ENCODE measurements at regions not wholly inside any gene's neighbourhood (a gene's known extent, or its start where the extent isn't known, plus 50 kb on each side); places are given as distances from the start of the nearest gene placed in this dataset.

GRCh38 chr7:131753620-131754222 is 197.3 kb upstream of the PODXL start:
- Histone ChIP-seq H3K4me3 (ENCODE audit: control insufficient read depth in 2 of 3, extremely low read depth in 1 of 3, insufficient read depth in 2 of 3, low read depth in 1 of 3, low read length in 3 of 3) (no peak overlapping the region), H4K20me1 (ENCODE audit: control insufficient read depth, extremely low read depth, insufficient read depth, low read length) (no peaks in the 10 kb centered on the region), H3K79me2 (ENCODE audit: control insufficient read depth, insufficient read depth, low read length) (no peaks in the 10 kb centered on the region), H3K9ac (ENCODE audit: control insufficient read depth, extremely low read depth, insufficient read depth, low read length) (no peak overlapping the region), H3K9me1 (ENCODE audit: control insufficient read depth, extremely low read depth, insufficient read depth, low read length) (no peaks in the 10 kb centered on the region), H3K36me3 (ENCODE audit: control insufficient read depth in 2 of 2, extremely low read depth in 1 of 2, insufficient read depth in 2 of 2, low read length in 2 of 2) (no peaks in the 10 kb centered on the region), H3K4me2 (ENCODE audit: control insufficient read depth, extremely low read depth, insufficient read depth, low read depth, low read length) (no peak overlapping the region), H3K27me3 (ENCODE audit: control insufficient read depth, extremely low read depth, insufficient read depth, low read length) (no peaks in the 10 kb centered on the region), H2AFZ (ENCODE audit: control insufficient read depth, low read length) (no peak overlapping the region), H3K4me1 (ENCODE audit: control insufficient read depth, extremely low read depth, insufficient read depth, low read length) (no peaks in the 10 kb centered on the region), H3K27ac (ENCODE audit: control insufficient read depth, insufficient read depth, low read length) (no peak overlapping the region), H3K9me3 (ENCODE audit: control insufficient read depth, low read depth, low read length) (no peaks in the 10 kb centered on the region)
- TF ChIP-seq, protein P1, sequence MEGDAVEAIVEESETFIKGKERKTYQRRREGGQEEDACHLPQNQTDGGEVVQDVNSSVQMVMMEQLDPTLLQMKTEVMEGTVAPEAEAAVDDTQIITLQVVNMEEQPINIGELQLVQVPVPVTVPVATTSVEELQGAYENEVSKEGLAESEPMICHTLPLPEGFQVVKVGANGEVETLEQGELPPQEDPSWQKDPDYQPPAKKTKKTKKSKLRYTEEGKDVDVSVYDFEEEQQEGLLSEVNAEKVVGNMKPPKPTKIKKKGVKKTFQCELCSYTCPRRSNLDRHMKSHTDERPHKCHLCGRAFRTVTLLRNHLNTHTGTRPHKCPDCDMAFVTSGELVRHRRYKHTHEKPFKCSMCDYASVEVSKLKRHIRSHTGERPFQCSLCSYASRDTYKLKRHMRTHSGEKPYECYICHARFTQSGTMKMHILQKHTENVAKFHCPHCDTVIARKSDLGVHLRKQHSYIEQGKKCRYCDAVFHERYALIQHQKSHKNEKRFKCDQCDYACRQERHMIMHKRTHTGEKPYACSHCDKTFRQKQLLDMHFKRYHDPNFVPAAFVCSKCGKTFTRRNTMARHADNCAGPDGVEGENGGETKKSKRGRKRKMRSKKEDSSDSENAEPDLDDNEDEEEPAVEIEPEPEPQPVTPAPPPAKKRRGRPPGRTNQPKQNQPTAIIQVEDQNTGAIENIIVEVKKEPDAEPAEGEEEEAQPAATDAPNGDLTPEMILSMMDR (optimal IDR thresholded peaks at IDR 0.05 in 1 of 3, IDR thresholded peaks at IDR 0.05 in 1 of 3, conservative IDR thresholded peaks at IDR 0.05 in 1 of 3; ENCODE audit: extremely low read depth in 1 of 3, insufficient read depth in 2 of 3, low read length in 3 of 3), result peak; percentile 59 to 75 (median 69)
- no peak for TF ChIP-seq EZH2 (IDR thresholded peaks at IDR 0.05; ENCODE audit: low read length)
- DNase-seq (ENCODE audit: low read depth, low spot score), result no peak
- FAIRE-seq, result peak; percentile 67
- dilution Hi-C loops (cut with MboI; ENCODE audit: extremely low pct_ligation_motif_present, low sequenced_read_pairs), result no loop called here

- Histone ChIP-seq H3K4me3 (ENCODE audit: control insufficient read depth in 2 of 3, extremely low read depth in 1 of 3, insufficient read depth in 2 of 3, low read depth in 1 of 3, low read length in 3 of 3) (no peak overlapping the region), H3K4me1 (ENCODE audit: control insufficient read depth, extremely low read depth, insufficient read depth, low read length) (no peaks in the 10 kb centered on the region), H3K36me3 (ENCODE audit: control insufficient read depth in 2 of 2, extremely low read depth in 1 of 2, insufficient read depth in 2 of 2, low read length in 2 of 2) (no peaks in the 10 kb centered on the region), H3K27me3 (ENCODE audit: control insufficient read depth, extremely low read depth, insufficient read depth, low read length) (no peaks in the 10 kb centered on the region), H3K4me2 (ENCODE audit: control insufficient read depth, extremely low read depth, insufficient read depth, low read depth, low read length) (no peak overlapping the region), H4K20me1 (ENCODE audit: control insufficient read depth, extremely low read depth, insufficient read depth, low read length) (no peaks in the 10 kb centered on the region), H3K27ac (ENCODE audit: control insufficient read depth, insufficient read depth, low read length) (no peak overlapping the region), H3K79me2 (ENCODE audit: control insufficient read depth, insufficient read depth, low read length) (no peaks in the 10 kb centered on the region), H3K9me3 (ENCODE audit: control insufficient read depth, low read depth, low read length) (no peaks in the 10 kb centered on the region), H3K9ac (ENCODE audit: control insufficient read depth, extremely low read depth, insufficient read depth, low read length) (no peak overlapping the region), H3K9me1 (ENCODE audit: control insufficient read depth, extremely low read depth, insufficient read depth, low read length) (no peaks in the 10 kb centered on the region), H2AFZ (ENCODE audit: control insufficient read depth, low read length) (no peak overlapping the region)
- TF ChIP-seq, protein P1 (optimal IDR thresholded peaks at IDR 0.05 in 1 of 3, IDR thresholded peaks at IDR 0.05 in 1 of 3, conservative IDR thresholded peaks at IDR 0.05 in 1 of 3; ENCODE audit: extremely low read depth in 1 of 3, insufficient read depth in 2 of 3, low read length in 3 of 3), result no peak
- no peak for TF ChIP-seq EZH2 (IDR thresholded peaks at IDR 0.05; ENCODE audit: low read length)
- no peak for DNase-seq (ENCODE audit: low read depth, low spot score)
- no peak for FAIRE-seq
- dilution Hi-C loops (cut with MboI; ENCODE audit: extremely low pct_ligation_motif_present, low sequenced_read_pairs), result no loop called here
Observed at GRCh38 chr7:131747658-131748232, 191.3 kb upstream of the PODXL start.
